ENCODE measurements at regions not wholly inside any gene's neighbourhood (a gene's known extent, or its start where the extent isn't known, plus 50 kb on each side); places are given as distances from the start of the nearest gene placed in this dataset.

- TF ChIP-seq CTCF (conservative IDR thresholded peaks at IDR 0.05; ENCODE audit: low read depth, low read length) (no peak), EZH2 (IDR thresholded peaks at IDR 0.05; ENCODE audit: borderline replicate concordance, low read depth, low read length, poor library complexity, severe bottlenecking) (no peak)
These were observed 1564.5 kb upstream of the PCDH10 start for GRCh38 chr4:131584587-131584986.

All from A673 (cell line).